ENCODE measurements at regions not wholly inside any gene's neighbourhood (a gene's known extent, or its start where the extent isn't known, plus 50 kb on each side); places are given as distances from the start of the nearest gene placed in this dataset.

DNA sequence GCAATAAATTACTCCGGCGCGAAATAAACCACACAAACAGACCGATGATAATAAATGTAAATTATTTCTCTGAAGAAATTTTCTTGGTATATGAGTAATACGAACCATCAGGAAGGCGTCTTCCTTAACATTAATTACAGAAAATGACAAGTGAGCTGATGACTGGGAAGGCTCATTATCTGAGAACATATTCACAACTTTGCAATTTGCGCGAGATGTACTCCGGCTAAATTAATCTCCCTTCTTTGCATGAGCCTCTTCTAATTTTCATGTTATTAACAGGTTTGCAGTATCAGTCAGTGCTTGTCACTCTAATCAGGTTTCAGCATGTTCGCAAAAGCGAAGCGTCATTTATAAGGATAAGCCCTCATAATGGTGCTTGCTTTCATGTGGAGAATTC, 218.9 kb upstream of the MVB12B start:
- TF ChIP-seq TOX (CRISPR knock-in tag; IDR thresholded peaks at IDR 0.05; ENCODE audit: borderline replicate concordance) (no peak), GLIS3 (CRISPR knock-in tag; IDR thresholded peaks at IDR 0.05) (no peak)
- TF ChIP-seq, protein P1, sequence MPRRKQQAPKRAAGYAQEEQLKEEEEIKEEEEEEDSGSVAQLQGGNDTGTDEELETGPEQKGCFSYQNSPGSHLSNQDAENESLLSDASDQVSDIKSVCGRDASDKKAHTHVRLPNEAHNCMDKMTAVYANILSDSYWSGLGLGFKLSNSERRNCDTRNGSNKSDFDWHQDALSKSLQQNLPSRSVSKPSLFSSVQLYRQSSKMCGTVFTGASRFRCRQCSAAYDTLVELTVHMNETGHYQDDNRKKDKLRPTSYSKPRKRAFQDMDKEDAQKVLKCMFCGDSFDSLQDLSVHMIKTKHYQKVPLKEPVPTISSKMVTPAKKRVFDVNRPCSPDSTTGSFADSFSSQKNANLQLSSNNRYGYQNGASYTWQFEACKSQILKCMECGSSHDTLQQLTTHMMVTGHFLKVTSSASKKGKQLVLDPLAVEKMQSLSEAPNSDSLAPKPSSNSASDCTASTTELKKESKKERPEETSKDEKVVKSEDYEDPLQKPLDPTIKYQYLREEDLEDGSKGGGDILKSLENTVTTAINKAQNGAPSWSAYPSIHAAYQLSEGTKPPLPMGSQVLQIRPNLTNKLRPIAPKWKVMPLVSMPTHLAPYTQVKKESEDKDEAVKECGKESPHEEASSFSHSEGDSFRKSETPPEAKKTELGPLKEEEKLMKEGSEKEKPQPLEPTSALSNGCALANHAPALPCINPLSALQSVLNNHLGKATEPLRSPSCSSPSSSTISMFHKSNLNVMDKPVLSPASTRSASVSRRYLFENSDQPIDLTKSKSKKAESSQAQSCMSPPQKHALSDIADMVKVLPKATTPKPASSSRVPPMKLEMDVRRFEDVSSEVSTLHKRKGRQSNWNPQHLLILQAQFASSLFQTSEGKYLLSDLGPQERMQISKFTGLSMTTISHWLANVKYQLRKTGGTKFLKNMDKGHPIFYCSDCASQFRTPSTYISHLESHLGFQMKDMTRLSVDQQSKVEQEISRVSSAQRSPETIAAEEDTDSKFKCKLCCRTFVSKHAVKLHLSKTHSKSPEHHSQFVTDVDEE (CRISPR knock-in tag; IDR thresholded peaks at IDR 0.05), result no peak
- TF ChIP-seq, protein P2, sequence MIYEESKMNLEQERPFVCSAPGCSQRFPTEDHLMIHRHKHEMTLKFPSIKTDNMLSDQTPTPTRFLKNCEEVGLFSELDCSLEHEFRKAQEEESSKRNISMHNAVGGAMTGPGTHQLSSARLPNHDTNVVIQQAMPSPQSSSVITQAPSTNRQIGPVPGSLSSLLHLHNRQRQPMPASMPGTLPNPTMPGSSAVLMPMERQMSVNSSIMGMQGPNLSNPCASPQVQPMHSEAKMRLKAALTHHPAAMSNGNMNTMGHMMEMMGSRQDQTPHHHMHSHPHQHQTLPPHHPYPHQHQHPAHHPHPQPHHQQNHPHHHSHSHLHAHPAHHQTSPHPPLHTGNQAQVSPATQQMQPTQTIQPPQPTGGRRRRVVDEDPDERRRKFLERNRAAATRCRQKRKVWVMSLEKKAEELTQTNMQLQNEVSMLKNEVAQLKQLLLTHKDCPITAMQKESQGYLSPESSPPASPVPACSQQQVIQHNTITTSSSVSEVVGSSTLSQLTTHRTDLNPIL (CRISPR knock-in tag; IDR thresholded peaks at IDR 0.05; ENCODE audit: low read depth), result no peak
- no peak for ATAC-seq

DNA sequence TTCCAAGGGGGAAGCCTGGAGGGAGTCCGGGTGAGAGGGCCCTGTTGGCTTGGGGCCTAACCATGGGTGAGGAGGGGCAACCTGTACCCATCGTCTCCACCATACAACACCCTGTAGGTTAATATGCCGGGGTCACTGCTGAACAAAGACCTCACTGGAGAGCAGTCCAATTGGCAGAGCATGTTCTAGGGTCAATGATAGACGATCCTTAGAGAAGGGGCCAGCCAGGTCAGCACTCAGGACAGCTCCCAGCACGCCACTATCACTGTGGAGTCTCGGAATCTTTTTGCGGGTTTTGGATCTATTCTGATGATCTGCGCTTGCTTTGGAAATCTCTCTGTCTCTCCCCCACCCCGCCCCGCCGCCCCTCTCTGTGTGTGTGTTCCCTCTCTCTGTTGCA, 218.4 kb upstream of the MVB12B start:
- TF ChIP-seq SNAI2 (CRISPR knock-in tag; IDR thresholded peaks at IDR 0.05) (0 out of 2 replicates have a peak, but pooled peaks have one; percentile 27), RARB (CRISPR knock-in tag; IDR thresholded peaks at IDR 0.05) (no peak), ZFP3 (CRISPR knock-in tag; IDR thresholded peaks at IDR 0.05) (no peak), CSDC2 (CRISPR knock-in tag; IDR thresholded peaks at IDR 0.05) (no peak), TOX (CRISPR knock-in tag; IDR thresholded peaks at IDR 0.05; ENCODE audit: borderline replicate concordance) (no peak)
- TF ChIP-seq, protein P3, sequence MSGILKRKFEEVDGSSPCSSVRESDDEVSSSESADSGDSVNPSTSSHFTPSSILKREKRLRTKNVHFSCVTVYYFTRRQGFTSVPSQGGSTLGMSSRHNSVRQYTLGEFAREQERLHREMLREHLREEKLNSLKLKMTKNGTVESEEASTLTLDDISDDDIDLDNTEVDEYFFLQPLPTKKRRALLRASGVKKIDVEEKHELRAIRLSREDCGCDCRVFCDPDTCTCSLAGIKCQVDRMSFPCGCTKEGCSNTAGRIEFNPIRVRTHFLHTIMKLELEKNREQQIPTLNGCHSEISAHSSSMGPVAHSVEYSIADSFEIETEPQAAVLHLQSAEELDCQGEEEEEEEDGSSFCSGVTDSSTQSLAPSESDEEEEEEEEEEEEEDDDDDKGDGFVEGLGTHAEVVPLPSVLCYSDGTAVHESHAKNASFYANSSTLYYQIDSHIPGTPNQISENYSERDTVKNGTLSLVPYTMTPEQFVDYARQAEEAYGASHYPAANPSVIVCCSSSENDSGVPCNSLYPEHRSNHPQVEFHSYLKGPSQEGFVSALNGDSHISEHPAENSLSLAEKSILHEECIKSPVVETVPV (CRISPR knock-in tag; IDR thresholded peaks at IDR 0.05), result no peak
- peak; percentile 42; the same call in 1 of the 3 replicates for ATAC-seq

DNA sequence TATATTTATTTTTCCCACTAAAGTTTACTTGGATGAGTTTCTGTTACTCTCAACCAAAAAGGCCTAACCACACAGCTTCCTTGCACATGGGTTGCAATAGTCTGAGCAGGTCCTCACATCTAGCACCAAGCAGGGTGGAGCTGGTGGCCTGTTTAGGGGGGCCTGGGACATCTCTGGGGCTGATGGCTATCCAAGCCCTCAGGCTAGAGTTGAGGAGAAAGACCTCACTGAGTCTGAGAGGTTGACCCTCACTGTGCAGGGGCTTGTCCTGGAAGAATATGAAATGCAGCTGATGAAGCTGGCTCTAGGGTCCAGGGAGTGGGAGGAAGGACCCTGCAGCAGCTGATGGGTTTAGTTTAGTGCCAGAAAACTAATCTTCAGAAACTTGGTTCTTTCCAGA, 217.1 kb upstream of the MVB12B start:
- TF ChIP-seq PPARA (CRISPR knock-in tag; IDR thresholded peaks at IDR 0.05; ENCODE audit: borderline replicate concordance), result no peak
- no peak for ATAC-seq

DNA sequence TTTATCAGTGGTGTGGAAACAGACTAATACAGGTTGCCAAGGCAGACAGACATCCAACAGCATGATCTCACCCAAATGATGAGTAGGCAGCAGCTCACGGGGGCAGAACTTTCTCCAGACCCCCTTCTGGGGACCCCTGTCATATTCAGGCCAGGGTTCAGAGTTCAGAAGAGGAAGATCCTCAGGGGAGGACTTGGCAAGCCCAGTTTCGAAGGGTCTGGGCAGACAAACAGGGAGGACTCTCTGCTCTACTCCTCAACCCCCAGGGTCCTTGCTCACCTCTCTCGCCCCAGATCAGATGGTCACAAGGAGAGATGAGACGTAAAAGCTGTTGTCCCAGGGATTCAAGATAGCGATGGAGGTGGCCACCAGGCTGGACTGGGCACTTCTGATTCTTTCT, 215.1 kb upstream of the MVB12B start:
- ATAC-seq, result no peak
- TF ChIP-seq SNAI2 (CRISPR knock-in tag; IDR thresholded peaks at IDR 0.05), result no peak
- no peak for TF ChIP-seq ZFP3 (CRISPR knock-in tag; IDR thresholded peaks at IDR 0.05)
- TF ChIP-seq PPARA (CRISPR knock-in tag; IDR thresholded peaks at IDR 0.05; ENCODE audit: borderline replicate concordance), result no peak
- TF ChIP-seq, protein P4, sequence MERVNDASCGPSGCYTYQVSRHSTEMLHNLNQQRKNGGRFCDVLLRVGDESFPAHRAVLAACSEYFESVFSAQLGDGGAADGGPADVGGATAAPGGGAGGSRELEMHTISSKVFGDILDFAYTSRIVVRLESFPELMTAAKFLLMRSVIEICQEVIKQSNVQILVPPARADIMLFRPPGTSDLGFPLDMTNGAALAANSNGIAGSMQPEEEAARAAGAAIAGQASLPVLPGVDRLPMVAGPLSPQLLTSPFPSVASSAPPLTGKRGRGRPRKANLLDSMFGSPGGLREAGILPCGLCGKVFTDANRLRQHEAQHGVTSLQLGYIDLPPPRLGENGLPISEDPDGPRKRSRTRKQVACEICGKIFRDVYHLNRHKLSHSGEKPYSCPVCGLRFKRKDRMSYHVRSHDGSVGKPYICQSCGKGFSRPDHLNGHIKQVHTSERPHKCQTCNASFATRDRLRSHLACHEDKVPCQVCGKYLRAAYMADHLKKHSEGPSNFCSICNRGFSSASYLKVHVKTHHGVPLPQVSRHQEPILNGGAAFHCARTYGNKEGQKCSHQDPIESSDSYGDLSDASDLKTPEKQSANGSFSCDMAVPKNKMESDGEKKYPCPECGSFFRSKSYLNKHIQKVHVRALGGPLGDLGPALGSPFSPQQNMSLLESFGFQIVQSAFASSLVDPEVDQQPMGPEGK (CRISPR knock-in tag; IDR thresholded peaks at IDR 0.05; ENCODE audit: borderline replicate concordance), result no peak

DNA sequence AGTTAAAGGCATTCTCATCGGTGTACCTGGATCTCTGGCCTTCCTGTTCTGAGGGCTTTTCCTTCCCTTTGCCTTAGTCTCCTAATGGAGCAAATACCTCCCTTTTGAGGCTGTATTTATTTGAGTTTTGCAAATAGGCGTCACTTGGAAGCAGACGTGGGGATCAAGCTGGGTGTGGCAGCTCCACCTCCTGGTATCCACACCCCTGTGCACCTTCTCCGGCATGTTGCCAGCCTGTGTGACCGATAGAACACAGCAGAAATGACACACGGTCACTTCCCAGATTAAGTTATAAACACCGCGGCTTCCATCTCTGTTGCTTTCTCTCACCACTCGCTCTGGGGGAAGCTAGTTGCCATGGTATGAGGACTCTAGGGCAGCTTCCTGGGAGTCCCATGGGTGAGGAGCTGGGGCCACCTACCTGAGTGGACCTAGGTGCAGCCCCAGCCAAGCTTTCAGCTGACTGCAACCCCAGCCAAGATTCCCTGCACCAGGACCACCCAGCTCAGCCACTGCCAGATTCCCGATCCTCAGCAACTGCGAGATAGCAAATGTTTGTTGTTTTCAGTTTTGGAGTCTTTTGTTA, 214.4 kb upstream of the MVB12B start:
- ATAC-seq, result no peak
- TF ChIP-seq ESRRG (CRISPR knock-in tag; IDR thresholded peaks at IDR 0.05), result no peak
- TF ChIP-seq, protein P3 (CRISPR knock-in tag; IDR thresholded peaks at IDR 0.05), result no peak
- no peak for TF ChIP-seq ZFP3 (CRISPR knock-in tag; IDR thresholded peaks at IDR 0.05)
- TF ChIP-seq SNAI2 (CRISPR knock-in tag; IDR thresholded peaks at IDR 0.05), result no peak
- no peak for TF ChIP-seq ARNTL (CRISPR knock-in tag; IDR thresholded peaks at IDR 0.05; ENCODE audit: borderline replicate concordance, low read depth)
- no peak for TF ChIP-seq OSR1 (CRISPR knock-in tag; IDR thresholded peaks at IDR 0.05)
- TF ChIP-seq PPARA (CRISPR knock-in tag; IDR thresholded peaks at IDR 0.05; ENCODE audit: borderline replicate concordance), result no peak
- TF ChIP-seq RARB (CRISPR knock-in tag; IDR thresholded peaks at IDR 0.05), result no peak
- TF ChIP-seq CSDC2 (CRISPR knock-in tag; IDR thresholded peaks at IDR 0.05), result no peak
- no peak for TF ChIP-seq TOX (CRISPR knock-in tag; IDR thresholded peaks at IDR 0.05; ENCODE audit: borderline replicate concordance)
- no peak for TF ChIP-seq ISL1 (CRISPR knock-in tag; IDR thresholded peaks at IDR 0.05)
- TF ChIP-seq, protein P2 (CRISPR knock-in tag; IDR thresholded peaks at IDR 0.05; ENCODE audit: low read depth), result no peak
- TF ChIP-seq, protein P5, sequence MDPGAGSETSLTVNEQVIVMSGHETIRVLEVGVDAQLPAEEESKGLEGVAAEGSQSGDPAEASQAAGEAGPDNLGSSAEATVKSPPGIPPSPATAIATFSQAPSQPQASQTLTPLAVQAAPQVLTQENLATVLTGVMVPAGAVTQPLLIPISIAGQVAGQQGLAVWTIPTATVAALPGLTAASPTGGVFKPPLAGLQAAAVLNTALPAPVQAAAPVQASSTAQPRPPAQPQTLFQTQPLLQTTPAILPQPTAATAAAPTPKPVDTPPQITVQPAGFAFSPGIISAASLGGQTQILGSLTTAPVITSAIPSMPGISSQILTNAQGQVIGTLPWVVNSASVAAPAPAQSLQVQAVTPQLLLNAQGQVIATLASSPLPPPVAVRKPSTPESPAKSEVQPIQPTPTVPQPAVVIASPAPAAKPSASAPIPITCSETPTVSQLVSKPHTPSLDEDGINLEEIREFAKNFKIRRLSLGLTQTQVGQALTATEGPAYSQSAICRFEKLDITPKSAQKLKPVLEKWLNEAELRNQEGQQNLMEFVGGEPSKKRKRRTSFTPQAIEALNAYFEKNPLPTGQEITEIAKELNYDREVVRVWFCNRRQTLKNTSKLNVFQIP (CRISPR knock-in tag; IDR thresholded peaks at IDR 0.05; ENCODE audit: borderline replicate concordance, low read depth), result no peak
- no peak for TF ChIP-seq ZFP30 (CRISPR knock-in tag; IDR thresholded peaks at IDR 0.05)
